EH (cell line): ENCODE measurements at regions not wholly inside any gene's neighbourhood (a gene's known extent, or its start where the extent isn't known, plus 50 kb on each side); places are given as distances from the start of the nearest gene placed in this dataset.
"Not testable (repeated sequence)": the region's sequence is repeated elsewhere in the genome, so short reads cannot be mapped to it uniquely, and the experiment has no call there.

ENCODE experiments used
- DNase-seq: peaks from one replicate; pipeline ENCODE4 v3.0.0-alpha.2; 2015; ENCODE audit warnings: low read depth

DNA sequence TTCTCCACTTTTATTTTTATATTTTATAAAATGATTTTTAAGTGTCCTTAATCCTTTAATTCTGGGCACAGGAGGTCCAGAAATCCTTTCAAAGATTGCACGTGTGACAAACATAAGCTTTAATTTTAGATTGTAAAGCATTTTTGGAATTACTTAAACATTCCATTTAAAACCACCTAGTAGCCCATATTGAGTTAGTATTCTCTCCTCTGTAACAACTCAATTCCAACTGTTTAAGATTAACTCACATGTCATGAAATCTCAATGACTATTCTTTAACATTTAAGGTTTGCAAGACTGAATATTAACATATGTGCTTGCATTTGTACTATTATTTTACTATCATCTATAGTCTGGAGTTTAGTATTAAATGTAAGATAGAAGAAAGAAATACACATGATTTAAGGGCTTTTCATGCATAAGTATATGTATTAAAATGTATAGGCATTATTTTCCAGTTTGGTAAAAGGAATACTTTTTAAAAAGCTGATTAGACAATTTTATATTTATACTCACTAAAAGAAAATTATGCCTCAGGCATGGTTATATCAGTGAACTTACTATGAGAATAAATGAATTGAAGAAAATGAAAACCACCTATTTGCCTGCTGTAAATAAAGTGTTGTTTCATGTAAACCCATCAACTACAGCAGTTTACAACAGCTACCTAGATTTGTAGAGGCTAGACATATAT is 776.9 kb downstream of the SLC6A15 start:
- peak; percentile 13 for DNase-seq

DNA sequence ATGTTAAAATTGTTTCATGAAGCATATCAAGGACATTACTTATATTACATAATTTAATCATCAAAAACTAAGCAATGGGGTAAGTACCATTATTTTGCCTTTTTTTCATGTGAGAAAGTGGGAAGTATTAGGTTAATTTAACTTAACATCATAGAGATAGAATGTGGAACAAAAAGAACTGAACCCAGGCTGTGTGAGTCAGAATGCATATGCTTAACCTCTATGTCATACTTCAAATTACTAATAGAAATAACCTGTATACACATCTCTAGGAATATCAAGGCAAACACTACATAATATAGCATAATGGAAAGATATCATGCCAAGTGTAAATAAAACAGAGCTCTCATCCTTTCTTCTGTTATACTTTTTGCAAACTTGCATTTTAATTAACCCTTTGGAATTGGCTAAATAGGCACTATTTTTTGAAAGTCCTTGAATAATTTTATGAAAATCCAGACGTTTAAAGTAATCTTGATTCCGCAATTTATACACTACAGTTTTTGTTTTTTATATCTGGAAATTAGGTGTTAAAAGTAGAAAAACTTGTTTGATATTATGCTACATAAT is 777.7 kb downstream of the SLC6A15 start:
- DNase-seq, result no peak

DNA sequence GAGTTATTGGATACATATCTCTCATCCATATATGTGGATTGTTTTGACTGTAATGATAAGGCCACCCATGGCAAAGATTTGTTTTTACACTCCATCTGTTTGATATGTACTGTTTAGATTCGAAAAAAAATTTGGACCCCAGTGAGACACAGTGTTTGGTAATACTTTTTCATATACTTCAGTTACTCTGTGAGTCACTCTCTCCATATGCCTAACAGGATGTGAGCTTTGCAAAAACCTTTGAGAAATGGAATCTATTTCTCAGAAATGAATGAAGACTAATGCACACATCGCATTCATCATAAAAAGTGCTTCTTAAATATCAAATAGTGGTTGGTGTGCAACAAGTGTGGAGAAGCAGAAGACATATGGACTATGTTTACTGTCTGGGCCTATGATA is 781.5 kb downstream of the SLC6A15 start:
- peak; percentile 68 for DNase-seq

DNA sequence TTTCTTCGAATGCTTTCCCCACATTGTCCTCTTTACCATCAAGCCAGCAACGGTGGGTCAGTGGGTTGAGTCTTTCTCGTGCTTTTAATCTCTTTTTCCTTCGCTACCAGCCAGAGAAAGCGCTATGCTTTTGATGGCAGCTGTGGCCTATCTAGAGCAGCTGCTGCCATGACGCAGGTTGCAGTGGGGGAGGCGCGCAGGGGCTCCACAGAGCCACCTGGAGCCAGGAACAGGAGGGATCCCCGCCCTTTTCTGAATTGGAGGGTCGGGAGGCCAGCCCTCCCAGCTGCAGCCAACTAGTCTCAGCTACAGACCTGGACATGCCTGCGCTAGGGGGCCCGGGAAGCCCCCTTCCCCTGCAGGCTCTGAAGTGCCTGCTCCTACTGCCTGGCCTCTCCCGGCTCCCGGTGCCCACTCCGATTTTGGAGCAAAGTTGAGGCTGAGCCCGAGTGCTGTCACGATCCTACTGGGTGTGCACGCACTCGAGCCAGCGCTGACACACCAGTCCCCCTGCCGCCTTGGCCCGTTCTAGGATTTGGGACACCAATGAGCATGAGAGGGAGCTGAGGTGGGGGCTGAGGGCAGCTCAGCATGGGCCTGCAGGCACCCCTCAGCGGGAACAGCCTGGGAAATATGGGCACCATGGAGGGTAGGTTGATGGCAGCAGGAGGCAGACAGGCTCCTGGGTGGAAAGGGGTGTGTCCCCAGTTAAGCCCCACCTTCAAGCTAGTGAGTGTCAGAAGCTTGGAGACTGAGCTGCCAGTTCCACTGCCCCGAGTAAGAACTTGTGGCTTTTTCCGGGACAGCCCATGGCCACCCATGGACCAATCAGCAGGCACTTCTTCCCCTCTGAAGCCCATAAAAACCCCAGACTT is 784.2 kb downstream of the SLC6A15 start:
- no peak for DNase-seq

DNA sequence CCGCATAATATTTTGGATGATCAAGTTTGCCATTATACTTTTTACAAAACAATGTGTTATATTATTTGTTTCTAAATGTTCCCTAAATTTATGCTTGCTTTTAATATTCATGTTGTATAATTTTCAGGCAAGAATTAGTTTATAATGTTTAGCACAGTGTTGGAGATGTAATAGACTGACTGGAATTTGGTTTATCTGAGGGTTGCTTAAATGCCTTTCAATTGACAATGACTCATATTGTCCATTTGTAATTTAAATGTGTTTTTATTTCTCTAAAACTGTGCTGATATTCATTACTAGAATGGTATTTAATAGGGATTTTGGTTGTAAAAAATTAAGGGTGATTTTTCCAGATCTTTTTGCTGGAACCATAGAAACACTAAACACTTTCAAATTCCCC is 788.4 kb downstream of the SLC6A15 start:
- no peak for DNase-seq

DNA sequence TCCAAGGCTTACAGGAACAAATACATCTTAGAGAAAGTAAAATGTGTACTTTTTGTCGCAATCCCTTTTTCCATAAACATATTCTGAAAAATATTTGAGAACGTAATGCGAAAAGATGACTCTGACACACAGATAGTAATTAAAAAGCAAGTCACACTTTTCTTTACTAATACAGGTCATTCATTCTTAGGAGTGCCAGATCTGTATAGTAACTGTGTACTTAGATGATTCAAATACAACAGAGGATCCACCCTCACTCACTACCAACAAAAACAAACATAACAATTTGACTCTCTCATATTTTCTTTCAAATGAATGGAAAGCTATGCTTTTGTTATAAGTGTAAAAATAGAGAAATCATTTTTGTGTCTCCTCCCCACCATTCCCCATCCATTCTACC is 795.4 kb downstream of the SLC6A15 start:
- DNase-seq, result no peak

DNA sequence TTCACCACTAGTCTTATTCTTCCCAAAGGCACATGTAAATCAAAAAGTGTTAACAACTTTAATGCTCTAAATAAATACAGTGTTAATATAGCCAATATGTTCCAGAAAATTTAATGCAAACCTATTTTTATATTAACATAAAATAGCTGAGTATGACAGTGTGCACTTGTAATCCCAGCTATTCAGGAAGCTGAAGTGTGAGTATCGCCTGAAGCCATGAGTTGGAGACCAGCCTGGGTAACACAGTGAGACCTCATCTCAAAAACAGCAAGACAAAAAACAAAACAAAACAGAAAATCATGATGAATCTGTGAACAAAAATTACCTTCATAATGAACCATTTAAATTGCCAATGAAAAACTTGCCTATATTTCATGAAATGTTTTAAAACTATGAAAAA is 798.9 kb downstream of the SLC6A15 start:
- DNase-seq, result peak; percentile 62

DNA sequence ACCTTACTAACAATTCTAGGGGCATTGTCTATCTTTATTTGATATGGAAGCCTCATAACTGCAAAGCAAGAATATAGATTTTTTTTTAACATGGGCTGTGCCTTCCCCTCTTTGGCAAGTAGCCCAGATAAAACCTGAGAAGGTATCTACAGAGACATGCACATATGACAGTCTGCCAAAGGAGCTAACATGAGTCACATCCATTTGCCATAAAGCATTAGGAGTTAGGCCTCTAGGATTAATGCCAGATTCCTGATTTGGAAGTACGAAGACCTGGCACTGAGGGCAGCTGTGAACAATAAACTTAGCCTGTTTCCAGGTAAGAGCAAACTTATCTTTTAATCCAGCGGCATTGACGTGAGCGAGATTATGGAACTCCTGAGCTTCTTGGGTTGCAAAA is 808.7 kb downstream of the SLC6A15 start:
- not testable (repeated sequence) for DNase-seq

DNA sequence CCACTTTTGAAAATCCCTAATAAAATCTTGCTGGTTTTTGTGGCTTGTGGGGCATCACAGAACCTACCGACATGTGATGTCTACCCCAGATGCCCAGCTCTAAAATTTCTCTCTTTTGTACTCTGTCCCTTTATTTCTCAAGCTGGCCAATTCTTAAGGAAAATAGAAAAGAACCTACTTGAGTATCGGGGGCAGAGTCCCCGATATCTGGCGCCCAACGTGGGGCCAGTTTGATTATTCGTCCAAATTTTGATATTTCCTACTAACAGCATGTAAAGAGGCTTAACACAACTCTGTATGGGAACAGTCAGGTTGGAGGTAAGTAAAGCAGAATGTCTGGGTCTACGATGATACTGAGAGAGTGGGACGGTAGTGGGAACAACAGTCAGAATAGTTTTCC is 810.6 kb downstream of the SLC6A15 start:
- not testable (repeated sequence) for DNase-seq

DNA sequence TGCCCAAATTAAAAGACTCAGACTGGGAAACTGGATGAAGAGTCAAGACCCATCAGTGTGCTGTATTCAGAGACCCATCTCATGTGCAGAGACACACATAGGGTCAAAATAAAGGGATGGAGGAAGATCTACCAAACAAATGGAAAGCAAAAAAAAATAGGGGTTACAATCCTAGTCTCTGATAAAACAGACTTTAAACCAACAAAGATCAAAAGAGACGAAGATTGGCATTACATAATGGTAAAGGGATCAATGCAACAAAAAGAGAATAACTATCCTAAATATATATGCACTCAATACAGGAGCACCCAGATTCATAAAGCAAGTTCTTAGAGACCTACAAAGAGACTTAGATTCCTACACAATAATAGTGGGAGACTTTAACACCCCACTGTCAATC is 813.0 kb downstream of the SLC6A15 start:
- peak; percentile 41 for DNase-seq

DNA sequence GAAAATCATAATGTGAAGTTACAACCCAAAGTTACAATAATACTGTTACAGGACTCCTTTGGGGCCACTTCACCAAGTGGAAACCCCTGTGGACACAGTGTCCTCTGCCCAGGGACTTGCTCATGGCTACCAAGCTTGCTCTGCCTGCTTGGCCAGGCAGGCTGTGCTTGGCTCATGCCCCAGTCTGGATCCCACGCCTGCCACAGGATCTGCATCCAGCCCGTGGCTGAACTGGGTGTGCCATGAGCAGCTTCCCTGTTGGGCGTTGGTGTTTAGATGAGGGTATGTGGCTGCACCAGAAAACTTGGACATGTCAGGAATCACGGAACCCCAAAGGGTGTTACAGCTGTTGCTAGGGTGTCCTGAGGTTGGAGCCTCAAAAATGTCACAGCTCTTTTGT is 820.9 kb downstream of the SLC6A15 start:
- DNase-seq, result no peak

DNA sequence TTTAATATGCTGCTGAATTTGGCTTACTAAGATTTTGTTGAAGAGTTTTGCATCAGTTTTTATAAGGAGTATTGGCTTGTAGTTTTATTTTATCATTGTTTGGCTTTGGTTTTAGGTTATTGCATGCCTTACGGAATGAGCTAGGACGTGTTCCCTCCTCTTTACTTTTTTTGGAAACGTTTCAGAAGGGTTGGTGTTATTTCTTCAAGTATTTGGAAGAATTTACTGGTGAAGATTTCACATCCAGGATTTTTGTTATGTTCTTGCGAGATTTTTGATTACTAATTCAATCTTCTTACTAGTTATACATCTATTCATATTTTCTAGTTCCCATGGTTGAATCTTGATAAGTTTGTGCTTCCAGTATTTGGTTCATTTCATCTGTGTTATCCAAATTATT is 823.2 kb downstream of the SLC6A15 start:
- no peak for DNase-seq

DNA sequence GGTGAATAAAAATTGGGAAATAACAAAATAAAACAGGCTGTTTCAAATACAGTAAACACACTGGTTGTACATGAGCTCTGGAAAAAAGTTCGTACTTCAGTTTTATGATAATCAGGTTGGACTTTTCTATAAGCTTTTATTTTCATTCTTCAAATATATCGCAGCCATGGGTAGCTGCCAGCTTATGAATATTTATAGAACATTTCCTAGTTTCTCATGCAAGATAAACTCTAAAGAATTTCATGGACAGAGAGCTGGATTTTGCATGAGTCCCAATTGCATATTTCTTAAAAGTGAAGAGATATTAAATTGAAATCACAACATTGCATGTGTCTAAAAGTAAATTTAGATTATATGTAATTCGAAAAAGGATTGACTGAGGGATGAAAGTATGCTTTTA is 827.6 kb downstream of the SLC6A15 start:
- no peak for DNase-seq

DNA sequence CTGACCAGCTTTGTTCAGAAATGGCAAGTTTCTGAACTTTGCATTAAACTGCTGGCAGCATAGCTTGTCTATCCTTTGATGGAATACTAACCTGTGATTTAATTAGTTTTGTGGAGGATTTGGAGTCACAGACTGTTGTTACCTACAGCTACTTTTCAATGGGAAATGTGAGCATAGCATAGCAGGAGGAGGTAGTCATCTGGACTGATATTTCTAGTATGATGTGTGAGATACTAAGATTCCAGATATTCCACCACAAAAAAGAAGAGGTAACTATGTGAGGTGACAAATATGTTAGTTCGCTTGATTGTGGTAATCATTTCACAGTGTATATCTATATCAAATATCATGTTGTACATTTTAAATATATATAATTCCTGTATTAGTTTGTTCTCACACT is 833.0 kb downstream of the SLC6A15 start:
- DNase-seq, result peak; percentile 28

DNA sequence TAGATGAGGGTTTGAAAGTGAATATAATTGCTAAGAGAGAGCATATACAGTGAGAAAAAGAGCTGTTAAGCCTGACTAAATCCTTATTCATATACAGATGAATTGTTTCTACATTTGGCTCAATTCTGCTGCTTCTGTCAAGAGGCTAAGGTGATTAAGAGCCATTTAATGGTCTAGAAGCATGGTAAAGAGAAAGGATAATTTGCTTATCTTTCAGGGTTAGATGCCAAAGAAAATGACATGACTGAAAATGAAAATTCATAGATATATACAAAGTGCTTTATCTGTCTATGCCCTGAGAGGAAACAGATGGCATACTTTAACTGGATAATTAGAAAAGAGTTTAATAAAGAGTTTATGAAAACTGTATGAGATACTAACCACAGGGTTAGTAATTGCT is 834.9 kb downstream of the SLC6A15 start:
- peak; percentile 59 for DNase-seq

DNA sequence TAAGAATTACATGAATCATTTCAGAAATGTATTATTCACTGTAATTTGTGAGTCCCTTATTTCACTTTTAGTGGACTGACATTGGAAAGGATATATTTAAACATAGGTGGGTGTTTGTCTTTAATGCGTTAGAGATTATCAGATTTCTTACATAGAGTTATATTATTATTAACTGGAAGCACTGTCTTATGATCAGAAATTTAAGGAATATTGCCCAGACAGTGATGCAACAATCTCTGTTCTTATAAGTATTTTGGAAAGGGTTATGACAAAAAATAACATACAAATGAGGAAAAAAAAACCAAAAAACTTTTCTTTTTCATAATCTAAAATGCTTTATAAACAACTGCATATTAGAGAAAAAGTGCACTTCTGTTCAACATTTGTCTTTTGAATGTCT is 836.6 kb downstream of the SLC6A15 start:
- DNase-seq, result no peak

DNA sequence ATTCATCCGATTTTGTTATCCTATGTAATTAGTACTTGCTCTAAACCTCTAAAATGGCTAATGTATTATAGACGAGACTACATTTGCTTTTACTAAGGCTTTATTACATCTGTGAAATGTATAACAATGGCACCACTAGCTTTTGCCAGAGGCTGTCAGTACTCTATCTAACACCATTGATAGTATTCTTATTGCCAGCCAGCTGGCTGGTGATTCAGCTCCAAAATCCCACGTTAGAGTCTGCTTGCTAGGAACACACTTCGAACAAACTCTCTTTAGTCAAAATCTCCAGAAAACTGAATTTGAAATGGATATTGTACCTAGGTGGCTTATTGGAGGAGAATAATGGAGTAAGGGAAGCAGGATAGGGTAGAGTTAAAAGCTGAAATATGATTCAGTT is 839.2 kb downstream of the SLC6A15 start:
- DNase-seq, result no peak

DNA sequence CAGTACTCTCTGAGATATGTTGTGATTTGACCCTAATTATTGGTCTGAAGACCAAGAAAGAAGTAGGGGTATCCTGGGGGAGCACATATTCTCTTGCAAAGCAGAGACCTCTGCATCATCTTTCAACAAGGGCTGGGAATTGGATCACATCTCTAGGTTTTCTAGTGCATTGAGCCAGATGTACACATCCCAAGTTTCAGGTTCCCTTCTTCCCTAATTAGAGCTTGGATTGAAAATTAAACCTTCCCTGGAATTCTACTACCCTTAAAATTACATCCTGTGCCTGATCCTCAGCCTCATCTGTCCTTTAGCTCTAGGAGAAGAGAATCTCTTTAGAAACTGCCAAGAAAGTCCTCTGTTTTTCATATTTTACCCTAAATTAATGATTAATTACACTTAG is 839.6 kb downstream of the SLC6A15 start:
- no peak for DNase-seq

DNA sequence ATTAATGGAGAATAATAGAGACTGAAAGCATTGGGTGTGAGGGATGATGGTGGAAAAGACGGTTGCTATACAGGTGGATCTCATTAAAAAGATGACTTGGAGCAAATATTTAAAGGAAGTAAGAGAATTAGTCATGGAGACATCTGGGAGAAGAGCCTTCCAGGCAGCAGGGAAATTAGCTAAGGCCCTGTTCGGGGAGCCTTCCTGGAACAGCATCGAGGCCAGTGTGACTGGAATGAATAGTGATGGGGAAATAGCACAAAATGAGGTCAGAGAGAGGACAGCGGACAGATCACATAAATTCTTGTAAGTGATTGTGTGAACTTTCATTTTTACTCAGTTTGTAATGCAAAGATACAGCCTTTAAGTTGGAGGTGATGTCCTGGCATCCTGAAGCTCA is 842.3 kb downstream of the SLC6A15 start:
- peak; percentile 98 for DNase-seq

DNA sequence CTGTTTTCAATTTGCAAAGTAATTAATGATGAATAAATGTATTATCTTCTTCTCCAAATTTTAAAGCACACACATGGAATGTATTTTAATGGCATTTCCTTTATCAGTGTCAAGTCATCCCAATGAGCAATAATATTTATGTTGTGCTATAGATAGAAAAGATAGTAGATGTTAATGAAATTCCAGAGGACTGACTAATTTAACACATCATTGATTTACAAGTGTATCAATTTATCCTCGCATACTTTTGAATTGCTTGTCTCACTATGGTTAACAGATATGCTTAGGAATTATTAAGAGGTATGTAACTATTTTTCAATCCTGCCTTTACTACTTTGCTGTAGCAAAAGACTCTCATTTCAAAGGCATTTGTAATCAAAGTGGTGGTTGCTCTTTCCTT is 842.9 kb downstream of the SLC6A15 start:
- peak; percentile 87 for DNase-seq

DNA sequence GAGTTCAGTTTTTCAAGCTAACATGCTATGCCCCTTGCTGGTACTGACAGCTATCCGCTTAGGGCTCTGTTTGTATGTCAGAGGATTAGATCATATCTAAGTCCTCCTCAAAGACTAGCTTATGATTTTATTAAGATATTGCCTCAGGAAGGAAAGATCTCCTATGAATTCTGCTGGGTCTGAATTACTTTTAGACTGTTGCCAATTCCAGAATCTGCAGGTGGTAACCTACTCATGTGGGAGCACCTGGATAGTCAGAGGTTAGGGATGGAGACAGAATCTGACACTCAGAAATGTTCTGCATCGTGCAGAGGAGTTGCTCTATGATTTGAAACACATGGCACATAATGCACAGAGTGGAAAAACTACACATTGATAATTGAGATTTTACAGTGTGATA is 843.4 kb downstream of the SLC6A15 start:
- DNase-seq, result no peak

DNA sequence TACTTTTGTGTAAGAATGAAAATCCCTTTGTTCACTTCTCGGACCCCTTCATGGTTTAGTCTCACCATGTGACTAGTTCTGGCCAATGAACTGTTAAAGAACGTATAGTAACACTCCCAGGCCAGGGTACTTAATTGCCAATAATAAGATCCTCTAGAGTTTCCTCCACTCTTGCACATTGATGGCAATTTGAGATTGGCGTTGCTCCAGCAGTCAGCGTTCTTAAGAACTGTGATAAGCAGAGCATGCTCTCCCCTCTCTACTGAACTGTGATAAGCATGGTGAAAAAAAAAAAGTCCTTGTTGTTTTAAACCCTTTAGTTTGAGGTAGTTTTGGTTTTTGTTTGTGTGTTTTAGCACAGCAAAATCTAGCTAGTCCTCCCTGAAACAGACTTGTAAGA is 854.5 kb downstream of the SLC6A15 start:
- DNase-seq, result no peak

DNA sequence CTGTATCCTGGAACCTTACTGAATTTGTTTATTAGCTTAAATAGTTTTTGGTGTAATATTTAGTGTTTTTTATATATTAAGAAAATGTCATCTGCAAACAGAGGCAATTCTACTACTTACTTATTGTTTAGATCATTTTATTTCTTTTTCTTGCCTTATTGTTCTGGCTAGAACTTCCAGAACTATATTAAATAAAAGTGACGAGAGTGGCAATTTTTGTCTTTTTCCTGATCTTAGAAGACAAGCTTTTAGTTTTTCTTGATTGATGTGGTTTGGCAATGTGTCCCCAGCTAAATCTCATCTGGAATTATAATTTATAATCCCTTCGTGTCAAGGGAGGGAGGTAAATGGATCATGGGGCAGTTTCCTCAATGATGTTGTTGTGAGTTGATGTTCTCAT is 857.8 kb downstream of the SLC6A15 start:
- DNase-seq, result no peak
